ENCODE measurements at regions not wholly inside any gene's neighbourhood (a gene's known extent, or its start where the extent isn't known, plus 50 kb on each side); places are given as distances from the start of the nearest gene placed in this dataset.

DNA sequence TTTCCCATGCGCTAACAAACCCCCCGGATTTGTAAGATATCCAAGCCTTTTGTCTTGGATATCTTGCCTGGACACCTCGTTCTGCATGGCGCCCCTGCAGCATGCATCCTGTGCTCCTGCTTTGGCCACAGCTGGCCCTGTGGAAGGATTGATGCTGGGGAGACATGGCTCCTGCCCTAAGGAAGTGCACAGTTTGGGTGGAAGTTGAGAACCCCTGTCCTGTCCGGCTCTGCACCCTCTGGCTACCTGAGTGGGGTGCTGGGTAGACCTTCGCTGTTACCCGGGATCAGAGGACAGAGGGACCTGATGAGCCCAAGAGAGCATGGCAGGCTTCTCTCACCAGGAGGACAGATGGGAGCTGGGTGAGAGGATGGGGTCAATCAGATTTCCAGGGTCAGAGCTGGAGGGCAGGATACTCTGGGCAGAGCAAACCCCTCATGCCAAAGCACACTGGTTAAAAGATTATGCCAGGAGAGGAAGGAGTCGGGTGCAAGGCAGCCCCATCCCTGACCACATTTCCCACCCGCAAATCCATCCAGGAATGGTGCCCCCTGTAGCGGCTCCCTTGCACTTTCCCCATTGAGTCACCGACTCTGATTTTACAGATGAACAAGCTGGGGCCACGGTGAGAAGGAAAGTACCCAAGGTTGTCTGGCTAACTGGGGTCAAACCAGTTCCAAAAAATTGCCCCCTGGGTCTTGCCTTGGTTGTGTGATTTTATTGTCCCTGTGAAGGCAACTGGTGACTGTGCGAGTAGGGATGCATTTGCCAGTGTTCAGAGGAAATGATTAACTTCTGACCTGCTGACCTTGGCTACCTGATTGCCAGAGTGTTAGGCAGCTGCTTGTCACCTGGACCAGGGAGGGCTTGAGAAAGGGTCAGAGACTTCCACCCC lies 290.1 kb upstream of the ZMIZ1 start:
- FAIRE-seq, result no peak
- no peak for DNase-seq (ENCODE audit: insufficient read length, low spot score)
- TF ChIP-seq, protein P1, sequence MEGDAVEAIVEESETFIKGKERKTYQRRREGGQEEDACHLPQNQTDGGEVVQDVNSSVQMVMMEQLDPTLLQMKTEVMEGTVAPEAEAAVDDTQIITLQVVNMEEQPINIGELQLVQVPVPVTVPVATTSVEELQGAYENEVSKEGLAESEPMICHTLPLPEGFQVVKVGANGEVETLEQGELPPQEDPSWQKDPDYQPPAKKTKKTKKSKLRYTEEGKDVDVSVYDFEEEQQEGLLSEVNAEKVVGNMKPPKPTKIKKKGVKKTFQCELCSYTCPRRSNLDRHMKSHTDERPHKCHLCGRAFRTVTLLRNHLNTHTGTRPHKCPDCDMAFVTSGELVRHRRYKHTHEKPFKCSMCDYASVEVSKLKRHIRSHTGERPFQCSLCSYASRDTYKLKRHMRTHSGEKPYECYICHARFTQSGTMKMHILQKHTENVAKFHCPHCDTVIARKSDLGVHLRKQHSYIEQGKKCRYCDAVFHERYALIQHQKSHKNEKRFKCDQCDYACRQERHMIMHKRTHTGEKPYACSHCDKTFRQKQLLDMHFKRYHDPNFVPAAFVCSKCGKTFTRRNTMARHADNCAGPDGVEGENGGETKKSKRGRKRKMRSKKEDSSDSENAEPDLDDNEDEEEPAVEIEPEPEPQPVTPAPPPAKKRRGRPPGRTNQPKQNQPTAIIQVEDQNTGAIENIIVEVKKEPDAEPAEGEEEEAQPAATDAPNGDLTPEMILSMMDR (IDR thresholded peaks at IDR 0.05; ENCODE audit: insufficient read depth, missing control alignments), result no peak

DNA sequence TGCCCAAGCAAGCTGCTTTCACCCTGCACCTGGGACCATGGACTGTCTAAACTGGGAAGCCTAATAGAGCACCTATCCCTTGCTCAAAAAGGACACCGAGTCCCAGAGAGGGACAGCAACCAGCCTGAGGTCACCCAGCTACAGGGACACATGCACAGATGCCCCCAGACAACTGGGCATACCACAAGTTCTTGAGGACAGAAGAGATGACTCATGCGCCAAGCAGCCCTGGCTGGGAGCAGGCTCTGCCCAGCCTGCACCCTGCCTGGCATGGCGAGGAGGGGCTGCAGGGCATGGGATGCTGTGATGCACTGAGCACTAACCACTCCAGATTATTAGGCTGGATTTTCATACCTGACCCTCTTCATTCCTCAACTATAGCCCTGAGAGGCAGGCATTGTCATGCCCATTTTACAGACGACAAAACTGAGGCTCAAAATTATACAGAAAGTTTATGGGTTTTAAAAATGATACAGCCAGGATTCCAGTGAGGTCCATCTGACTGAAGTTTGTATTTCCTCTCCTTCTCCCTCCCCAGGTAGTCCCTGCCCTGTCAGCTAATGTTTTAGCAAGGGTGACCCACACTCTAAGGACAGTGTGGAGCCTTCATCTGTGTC lies 289.3 kb upstream of the ZMIZ1 start:
- DNase-seq (ENCODE audit: insufficient read length, low spot score), result no peak
- TF ChIP-seq, protein P1 (IDR thresholded peaks at IDR 0.05; ENCODE audit: insufficient read depth, missing control alignments), result no peak

DNA sequence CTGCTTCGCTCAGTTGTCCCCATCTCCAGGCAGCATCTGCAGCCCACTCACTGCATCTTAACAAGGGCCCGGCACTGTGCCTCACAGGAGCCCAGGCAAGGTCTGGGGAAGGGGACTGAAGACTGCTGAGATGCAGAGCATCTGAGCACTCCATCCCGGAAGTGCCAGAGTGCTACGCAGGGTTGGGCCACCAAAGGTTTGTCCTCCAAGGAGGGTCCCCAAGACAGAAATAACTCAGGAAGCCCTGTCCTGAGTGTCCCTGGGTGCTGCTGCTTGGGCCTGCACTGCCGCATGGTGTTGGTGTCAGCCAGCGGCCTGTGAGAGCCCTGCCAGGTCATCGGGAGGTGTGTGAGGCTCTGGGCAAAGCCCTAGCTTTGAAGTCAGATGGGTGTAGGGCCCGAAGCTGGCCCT lies 288.2 kb upstream of the ZMIZ1 start:
- FAIRE-seq (no peak), DNase-seq (ENCODE audit: insufficient read length, low spot score) (no peak)
- TF ChIP-seq, protein P1 (IDR thresholded peaks at IDR 0.05; ENCODE audit: insufficient read depth, missing control alignments), result no peak

More for the DNA sequence above, 289.3 kb upstream of the ZMIZ1 start:
- no peak for FAIRE-seq

DNA sequence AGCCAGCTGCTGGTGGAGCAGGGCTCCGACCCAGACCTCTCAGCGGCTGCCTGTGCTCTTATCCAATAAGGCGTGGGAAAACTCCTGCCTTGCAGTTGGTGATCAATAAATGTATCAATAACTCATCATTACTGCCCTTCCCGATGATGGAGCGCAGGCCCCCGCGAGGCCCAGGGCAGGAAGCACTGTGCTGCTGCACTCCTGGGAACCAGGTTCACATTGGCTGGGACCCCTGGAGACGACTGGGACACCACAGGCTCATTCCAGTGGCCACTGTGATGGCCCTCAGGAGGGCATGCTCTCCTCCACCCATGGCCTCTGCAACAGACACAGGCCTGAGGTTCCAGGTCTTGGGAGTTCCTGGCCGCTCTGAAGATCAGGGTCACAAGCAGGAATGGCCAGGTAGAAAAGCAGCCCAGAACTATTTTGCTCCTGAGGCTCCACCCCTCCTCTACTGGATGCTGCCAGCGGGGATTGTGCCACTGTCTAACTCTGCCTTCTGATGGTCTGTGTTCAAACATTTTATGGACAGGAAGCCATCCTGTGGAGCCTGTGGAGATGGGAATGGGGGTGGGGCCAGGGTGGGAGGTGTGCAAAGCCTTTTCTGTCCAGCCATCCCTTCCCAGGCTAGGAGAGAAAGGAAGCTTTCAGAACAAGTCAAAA lies 287.4 kb upstream of the ZMIZ1 start:
- TF ChIP-seq, protein P1 (IDR thresholded peaks at IDR 0.05; ENCODE audit: insufficient read depth, missing control alignments), result no peak
- no peak for FAIRE-seq
- DNase-seq (ENCODE audit: insufficient read length, low spot score), result no peak

DNA sequence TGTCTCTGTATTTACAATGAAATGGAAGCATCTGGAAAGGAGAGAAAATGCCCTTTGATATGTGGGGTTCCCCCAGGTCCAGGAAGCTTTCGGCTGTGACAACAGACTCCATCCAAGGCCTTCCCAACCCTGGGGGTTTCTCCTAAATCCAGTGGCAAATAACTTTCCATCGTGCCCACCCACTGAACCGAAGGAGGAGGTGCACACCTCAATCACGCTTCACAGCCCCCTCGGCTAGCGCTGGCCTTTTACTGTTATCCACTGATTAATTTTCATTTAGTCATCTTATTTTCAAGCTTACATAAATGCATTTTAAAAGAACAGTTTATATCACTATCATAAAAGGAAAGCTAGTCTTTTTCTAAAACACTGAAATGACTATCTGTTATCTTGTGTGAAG lies 286.8 kb upstream of the ZMIZ1 start:
- DNase-seq (ENCODE audit: insufficient read length, low spot score), result no peak
- TF ChIP-seq, protein P1 (IDR thresholded peaks at IDR 0.05; ENCODE audit: insufficient read depth, missing control alignments), result no peak
- FAIRE-seq, result no peak

DNA sequence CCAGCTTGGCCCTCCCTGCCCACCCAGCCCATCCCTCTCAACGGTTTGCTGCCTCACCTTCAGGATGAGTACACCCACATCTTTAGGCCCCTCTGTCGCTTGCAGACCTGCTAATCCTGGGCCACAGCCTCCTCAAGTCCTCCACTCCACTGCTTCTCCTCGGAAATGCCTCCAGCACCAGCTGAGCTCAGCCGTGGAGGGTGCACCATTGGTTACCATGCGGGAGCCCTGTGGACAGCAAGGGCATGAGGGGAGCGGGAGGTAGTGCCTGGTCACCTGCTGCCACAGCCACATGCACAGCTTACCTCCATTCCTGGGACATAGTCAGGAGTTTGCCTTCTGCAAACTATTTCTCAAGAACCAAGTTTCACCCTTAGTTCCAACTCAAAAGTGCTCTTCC lies 286.3 kb upstream of the ZMIZ1 start:
- FAIRE-seq (no peak), DNase-seq (ENCODE audit: insufficient read length, low spot score) (no peak)
- TF ChIP-seq, protein P1 (IDR thresholded peaks at IDR 0.05; ENCODE audit: insufficient read depth, missing control alignments), result no peak

All from D721Med (cell line).